ENCODE measurements at regions not wholly inside any gene's neighbourhood (a gene's known extent, or its start where the extent isn't known, plus 50 kb on each side); places are given as distances from the start of the nearest gene placed in this dataset.

DNA sequence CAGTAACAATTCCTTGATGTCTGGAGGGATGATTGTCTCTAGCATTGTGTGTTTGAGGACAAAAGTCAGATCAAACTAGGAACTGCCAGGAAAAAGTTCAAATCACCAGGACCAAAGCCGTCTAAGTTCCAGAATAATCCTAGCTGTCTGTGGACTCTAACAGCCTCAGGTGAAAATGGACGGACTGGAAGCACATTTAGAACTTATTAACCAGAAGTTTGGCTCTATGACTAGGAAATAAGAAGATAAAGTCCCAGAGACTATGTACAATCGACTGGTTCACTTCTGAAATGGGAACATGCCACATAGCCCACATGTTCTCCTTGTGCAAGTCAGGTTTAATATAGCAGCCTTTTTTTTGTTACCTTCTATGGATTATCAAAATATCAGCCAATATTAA, 50.6 kb upstream of the SGO1 start:
- DNase-seq (ENCODE audit: low read depth in 2 of 2), result no peak
- no peaks in the 10 kb centered on the region for H3K36me3 ChIP-seq (ENCODE audit: control insufficient read depth, insufficient read depth, low read length)
- H3K9ac ChIP-seq (ENCODE audit: insufficient read depth, low read length), result no peak overlapping the region
- no peak overlapping the region for H2AFZ ChIP-seq (ENCODE audit: low read length)
- no peak overlapping the region for H3K4me2 ChIP-seq (ENCODE audit: extremely low read depth, insufficient read depth, low read length)
- H3K4me3 ChIP-seq (replicated peaks in 1 of 4; ENCODE audit: control extremely low read depth in 1 of 4, insufficient read depth in 1 of 4, low read depth in 3 of 4, low read length in 4 of 4), result no peak overlapping the region
- no peaks in the 10 kb centered on the region for H3K79me2 ChIP-seq (ENCODE audit: control insufficient read depth, insufficient read depth, low read length)
- no peaks in the 10 kb centered on the region for H3K9me3 ChIP-seq (ENCODE audit: control insufficient read depth, insufficient read depth, low read depth, low read length)
- TF ChIP-seq CTCF (conservative IDR thresholded peaks at IDR 0.05 in 1 of 2, IDR thresholded peaks at IDR 0.05 in 1 of 2; ENCODE audit: low read depth in 1 of 2, low read length in 2 of 2) (no peak), EZH2 (IDR thresholded peaks at IDR 0.05; ENCODE audit: low read length, missing control alignments) (no peak)
- no peaks in the 10 kb centered on the region for H3K4me1 ChIP-seq (ENCODE audit: control insufficient read depth, extremely low read depth, insufficient read depth, low read length)
- no peaks in the 10 kb centered on the region for H4K20me1 ChIP-seq (ENCODE audit: control insufficient read depth, extremely low read depth, insufficient read depth, low read length)
- H3K27ac ChIP-seq (ENCODE audit: insufficient read depth, low read length), result no peak overlapping the region
- H3K27me3 ChIP-seq (ENCODE audit: control insufficient read depth, insufficient read depth, low read length), result no peaks in the 10 kb centered on the region

Data from fibroblast of lung (primary cell).